Parathyroid adenoma (tissue), 2 donors: ENCODE measurements at regions not wholly inside any gene's neighbourhood (a gene's known extent, or its start where the extent isn't known, plus 50 kb on each side); places are given as distances from the start of the nearest gene placed in this dataset.

Experiments
- H2AFZ ChIP-seq: fragments of 300-600 bp; sonication (generic); one replicate; pipeline ENCODE4 v1.7.0; 2017; ENCODE audit warnings: antibody characterized with exemption, mild to moderate bottlenecking
- H3K27ac ChIP-seq: fragments of 300-600 bp; sonication (generic); one replicate; pipeline ENCODE4 v1.7.0; 2017
- H3K27me3 ChIP-seq: fragments of 300-600 bp; sonication (generic); one replicate; pipeline ENCODE4 v1.7.0; 2017; ENCODE audit warnings: low read length; ENCODE audit not compliant: control insufficient read depth, insufficient read depth
- H3K36me3 ChIP-seq: fragments of 300-600 bp; sonication (generic); one replicate; pipeline ENCODE4 v1.7.0; 2017; ENCODE audit warnings: low read length; ENCODE audit not compliant: control insufficient read depth, insufficient read depth
- H3K4me1 ChIP-seq: fragments of 300-600 bp; sonication (generic); one replicate; pipeline ENCODE4 v1.7.0; 2017; ENCODE audit warnings: control low read depth
- H3K4me2 ChIP-seq: fragments of 300-600 bp; sonication (generic); one replicate; pipeline ENCODE4 v1.7.0; 2017; ENCODE audit warnings: low read length
- H3K4me3 ChIP-seq: fragments of 300-600 bp; sonication (generic); one replicate; pipeline ENCODE4 v1.7.0; 2017; ENCODE audit warnings: low read depth, low read length
- H3K79me2 ChIP-seq: fragments of 300-600 bp; sonication (generic); one replicate; pipeline ENCODE4 v1.7.0; 2017; ENCODE audit warnings: control low read depth
- H3K9ac ChIP-seq: fragments of 300-600 bp; sonication (generic); one replicate; pipeline ENCODE4 v1.7.0; 2017; ENCODE audit warnings: mild to moderate bottlenecking
- H3K9me3 ChIP-seq: fragments of 300-600 bp; sonication (generic); one replicate; pipeline ENCODE4 v1.7.0; 2017; ENCODE audit warnings: low read length; ENCODE audit not compliant: control insufficient read depth
- CTCF ChIP-seq: fragments of 300-600 bp; sonication (generic); IDR thresholded peaks from one replicate; pipeline ENCODE4 v1.7.0; 2017; ENCODE audit warnings: antibody characterized with exemption, mild to moderate bottlenecking
- donor health status: primary hyperparathyroidism.

GRCh38 chr3:27796365-27796875 is 74.3 kb upstream of the EOMES start:
- Histone ChIP-seq H3K36me3 (no peaks in the 10 kb centered on the region), H3K4me3 (no peak overlapping the region), H3K27me3 (no peaks in the 10 kb centered on the region), H3K27ac (no peak overlapping the region), H3K79me2 (no peaks in the 10 kb centered on the region), H3K4me1 (no peaks in the 10 kb centered on the region), H3K9me3 (no peaks in the 10 kb centered on the region), H3K9ac (no peak overlapping the region), H2AFZ (no peak overlapping the region), H3K4me2 (no peak overlapping the region)
- no peak for TF ChIP-seq CTCF

- no peak overlapping the region for H3K4me3 ChIP-seq
- no peak overlapping the region for H3K27ac ChIP-seq
- H3K9me3 ChIP-seq = no peaks in the 10 kb centered on the region
- H3K27me3 ChIP-seq = no peaks in the 10 kb centered on the region
- H3K4me1 ChIP-seq = no peaks in the 10 kb centered on the region
- no peak overlapping the region for H3K4me2 ChIP-seq
- no peaks in the 10 kb centered on the region for H3K36me3 ChIP-seq
- no peak for TF ChIP-seq CTCF
- no peak overlapping the region for H2AFZ ChIP-seq
- no peak overlapping the region for H3K9ac ChIP-seq
- H3K79me2 ChIP-seq = no peaks in the 10 kb centered on the region
These were observed 75.7 kb upstream of the EOMES start for GRCh38 chr3:27797773-27798172.

GRCh38 chr3:27800261-27800660 is 78.1 kb upstream of the EOMES start:
- H3K4me3 ChIP-seq = no peak overlapping the region
- no peaks in the 10 kb centered on the region for H3K27me3 ChIP-seq
- no peaks in the 10 kb centered on the region for H3K9me3 ChIP-seq
- no peaks in the 10 kb centered on the region for H3K4me1 ChIP-seq
- no peak overlapping the region for H3K27ac ChIP-seq
- no peak for TF ChIP-seq CTCF
- no peaks in the 10 kb centered on the region for H3K79me2 ChIP-seq
- no peak overlapping the region for H3K4me2 ChIP-seq
- H3K9ac ChIP-seq = no peak overlapping the region
- no peaks in the 10 kb centered on the region for H3K36me3 ChIP-seq
- no peak overlapping the region for H2AFZ ChIP-seq

GRCh38 chr3:27802425-27802824 is 80.3 kb upstream of the EOMES start:
- Histone ChIP-seq H3K4me2 (no peak overlapping the region), H3K4me3 (no peak overlapping the region), H3K27ac (no peak overlapping the region), H3K4me1 (no peaks in the 10 kb centered on the region), H3K36me3 (no peaks in the 10 kb centered on the region), H3K9ac (no peak overlapping the region), H2AFZ (no peak overlapping the region), H3K79me2 (no peaks in the 10 kb centered on the region), H3K27me3 (no peaks in the 10 kb centered on the region), H3K9me3 (no peaks in the 10 kb centered on the region)
- TF ChIP-seq CTCF = no peak

GRCh38 chr3:27802849-27803248 is 80.7 kb upstream of the EOMES start:
- no peak for TF ChIP-seq CTCF
- Histone ChIP-seq H2AFZ (no peak overlapping the region), H3K79me2 (no peaks in the 10 kb centered on the region), H3K36me3 (no peaks in the 10 kb centered on the region), H3K27ac (no peak overlapping the region), H3K9me3 (no peaks in the 10 kb centered on the region), H3K4me3 (no peak overlapping the region), H3K27me3 (no peaks in the 10 kb centered on the region), H3K4me1 (no peaks in the 10 kb centered on the region), H3K9ac (no peak overlapping the region), H3K4me2 (no peak overlapping the region)
